CD1c-positive myeloid dendritic cell (primary cell): ENCODE measurements at regions not wholly inside any gene's neighbourhood (a gene's known extent, or its start where the extent isn't known, plus 50 kb on each side); places are given as distances from the start of the nearest gene placed in this dataset.

Source experiments
- DNase-seq: peaks from one replicate; pipeline ENCODE4 v3.0.0-alpha.2; 2016; ENCODE audit errors: extremely low spot score

DNA sequence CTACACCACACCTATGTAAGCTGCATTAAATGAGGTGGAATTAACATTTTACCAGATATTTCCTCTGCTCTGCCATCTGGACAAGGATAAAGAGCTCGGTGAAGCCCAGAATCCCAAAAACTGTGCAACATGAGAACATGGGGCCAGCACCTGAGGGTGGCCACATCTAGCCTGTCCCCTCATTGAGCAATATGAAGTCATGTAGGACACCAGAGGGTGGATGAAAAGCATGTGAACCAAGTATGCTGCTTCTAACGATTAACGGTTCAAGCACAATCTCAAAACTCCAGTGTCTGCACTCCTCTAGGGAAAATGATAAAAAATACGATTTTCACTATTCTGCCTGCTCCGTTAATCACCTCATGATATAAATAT is 545.8 kb downstream of the EBF1 start:
- DNase-seq, result no peak

GRCh38 chr5:158553195-158553961 is 546.3 kb downstream of the EBF1 start:
- DNase-seq, result no peak

GRCh38 chr5:158552241-158552640 is 547.5 kb downstream of the EBF1 start:
- DNase-seq, result no peak

- DNase-seq, result no peak
These were observed 550.4 kb downstream of the EBF1 start for GRCh38 chr5:158549311-158549710.

GRCh38 chr5:158546748-158547147 is 553.0 kb downstream of the EBF1 start:
- no peak for DNase-seq

GRCh38 chr5:158545949-158546530 is 553.7 kb downstream of the EBF1 start:
- DNase-seq, result no peak

DNA sequence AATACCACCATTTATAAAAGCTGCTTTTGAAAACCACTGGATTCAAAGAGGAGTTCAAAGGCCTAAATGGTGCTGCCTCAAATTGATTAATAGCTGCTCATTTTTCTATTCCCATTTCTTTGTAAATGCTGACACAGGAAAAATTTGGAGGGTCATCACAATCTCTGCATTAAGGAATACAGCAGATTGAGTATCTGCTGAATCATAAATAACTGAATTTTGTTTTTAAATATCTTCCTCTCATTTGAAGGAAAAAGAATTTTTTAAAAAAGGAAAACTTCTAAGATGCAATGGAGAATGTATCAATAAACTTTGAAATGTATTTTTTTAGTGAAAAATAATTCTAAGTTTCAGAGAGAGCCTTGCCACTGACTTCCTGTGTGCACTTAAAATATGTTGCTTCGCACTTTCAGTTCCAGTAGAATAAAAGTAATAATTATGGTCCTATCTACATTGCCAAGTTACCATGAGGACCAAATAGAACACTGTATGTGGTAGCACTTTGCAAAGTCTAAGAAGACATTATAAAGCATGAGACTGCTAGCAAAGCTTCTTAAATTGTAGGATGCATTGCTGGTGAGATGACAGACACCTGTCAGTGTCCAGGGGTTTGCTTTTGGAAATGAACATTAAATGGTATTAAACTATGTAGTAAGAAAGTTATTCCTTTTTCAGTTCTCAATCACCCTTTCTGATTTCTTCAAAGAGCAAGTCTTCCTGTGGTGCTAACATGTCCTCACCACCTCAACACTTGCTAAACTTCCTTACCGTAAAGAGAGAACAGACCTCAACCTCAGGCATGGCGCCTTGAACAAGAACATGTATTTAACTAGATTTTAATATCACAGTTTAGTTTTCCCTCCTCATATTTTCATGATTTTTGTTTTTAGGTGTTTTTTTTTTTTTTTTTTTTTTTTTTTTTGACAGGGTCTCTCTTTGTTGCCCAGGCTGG is 555.1 kb downstream of the EBF1 start:
- DNase-seq, result no peak

- no peak for DNase-seq
These were observed 556.0 kb downstream of the EBF1 start for GRCh38 chr5:158543539-158544387.

GRCh38 chr5:158541536-158542297 is 558.0 kb downstream of the EBF1 start:
- DNase-seq, result no peak

- DNase-seq, result no peak
These were observed 561.1 kb downstream of the EBF1 start for GRCh38 chr5:158538506-158539074.

DNA sequence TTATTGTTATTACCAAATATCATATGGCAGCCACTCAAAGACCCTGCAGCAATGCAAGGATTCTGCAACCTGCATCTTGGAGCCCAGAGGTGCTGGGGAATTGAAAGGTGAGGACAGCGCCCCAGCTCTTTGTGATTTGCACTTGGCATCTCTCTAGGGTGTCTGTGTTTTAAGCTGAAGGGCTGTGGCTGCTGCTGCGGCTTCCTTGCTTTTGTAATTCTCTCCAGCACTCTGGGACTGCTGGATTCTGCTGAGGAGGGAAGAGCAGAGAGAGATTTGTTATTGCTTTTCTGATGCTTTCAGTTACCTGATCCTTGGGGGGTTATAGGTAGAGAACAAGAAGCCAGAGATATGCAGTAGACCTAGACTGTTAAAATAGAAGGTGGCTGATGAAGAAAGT is 562.4 kb downstream of the EBF1 start:
- DNase-seq, result no peak

DNA sequence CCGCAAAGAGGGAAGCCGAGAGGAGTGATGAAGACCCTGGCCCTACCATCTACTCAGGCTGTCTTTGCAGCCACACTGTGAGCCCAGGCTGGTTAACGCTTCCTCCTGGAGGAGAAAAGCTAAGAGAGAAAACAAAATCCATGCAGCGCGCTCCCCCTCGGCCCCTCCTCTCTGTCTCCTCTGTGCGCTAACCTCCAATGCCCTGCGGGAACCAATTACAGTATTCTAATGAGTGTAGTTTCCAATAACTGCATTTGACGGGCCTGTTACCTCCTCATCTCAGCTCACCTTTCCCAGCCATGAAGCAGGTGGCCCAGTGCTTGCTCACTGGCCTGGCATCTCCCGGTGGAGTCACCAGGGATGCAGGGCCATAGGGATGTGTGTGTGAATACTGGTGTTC is 565.5 kb downstream of the EBF1 start:
- no peak for DNase-seq

DNA sequence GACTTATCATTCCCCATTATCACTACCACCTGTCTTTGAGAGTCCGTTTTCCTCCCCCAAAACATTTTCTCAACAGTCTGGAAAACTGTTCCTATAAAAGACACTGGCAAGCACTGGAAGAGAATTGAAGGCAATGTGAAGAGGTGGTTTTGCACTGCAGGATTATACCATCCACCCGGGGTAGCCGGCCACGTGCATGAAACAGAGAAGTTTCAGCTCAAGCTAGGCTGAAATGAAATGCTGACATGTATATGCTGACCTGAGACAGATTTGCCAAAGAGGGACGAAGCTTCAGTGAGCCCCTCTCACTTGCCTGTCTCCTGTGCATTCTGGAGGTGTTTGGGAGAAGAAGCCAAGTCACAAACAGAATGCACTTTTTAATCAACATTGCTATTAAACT is 567.0 kb downstream of the EBF1 start:
- no peak for DNase-seq

DNA sequence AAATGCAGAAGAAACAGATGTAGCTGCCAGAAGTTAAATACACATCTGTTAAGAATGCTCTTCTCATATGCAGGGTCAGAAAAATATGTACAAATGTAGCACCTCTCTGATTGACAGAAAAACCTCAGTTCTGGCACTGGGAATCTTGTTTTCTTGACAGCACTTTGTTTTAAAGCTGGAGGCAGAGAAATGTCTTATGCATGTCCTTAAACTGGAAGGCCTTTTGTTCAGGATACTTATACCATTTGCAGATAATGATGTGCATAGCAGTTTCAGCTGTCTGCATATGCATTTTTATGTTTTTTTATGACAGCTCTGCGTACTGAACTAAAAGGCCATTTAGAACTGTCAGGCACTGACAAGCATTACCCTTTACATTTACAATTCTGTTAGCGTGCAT is 567.9 kb downstream of the EBF1 start:
- DNase-seq, result no peak

GRCh38 chr5:158530115-158530514 is 569.6 kb downstream of the EBF1 start:
- no peak for DNase-seq

GRCh38 chr5:158529454-158529853 is 570.3 kb downstream of the EBF1 start:
- no peak for DNase-seq

- no peak for DNase-seq
These were observed 574.1 kb downstream of the EBF1 start for GRCh38 chr5:158525663-158526062.

- no peak for DNase-seq
These were observed 575.6 kb downstream of the EBF1 start for GRCh38 chr5:158524070-158524469.

DNA sequence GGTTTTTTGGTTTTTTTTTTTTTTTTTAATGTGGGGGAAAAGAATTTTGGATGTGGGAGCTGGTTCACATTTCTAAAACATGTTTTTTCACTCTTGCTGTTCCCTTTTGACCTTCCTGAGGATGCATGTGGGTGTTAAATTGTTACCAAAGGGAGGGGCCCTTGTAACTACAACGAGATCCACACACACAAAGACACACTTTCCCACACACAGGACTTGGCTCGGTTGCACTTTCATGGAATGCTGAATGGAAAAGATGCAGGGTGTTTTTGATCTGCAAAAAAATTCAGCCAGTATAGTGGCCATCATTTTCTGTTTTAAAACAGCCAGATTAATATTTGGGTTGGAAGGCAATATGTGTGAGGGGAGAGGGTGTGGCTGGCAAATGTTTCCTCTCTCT is 576.9 kb downstream of the EBF1 start:
- no peak for DNase-seq

DNA sequence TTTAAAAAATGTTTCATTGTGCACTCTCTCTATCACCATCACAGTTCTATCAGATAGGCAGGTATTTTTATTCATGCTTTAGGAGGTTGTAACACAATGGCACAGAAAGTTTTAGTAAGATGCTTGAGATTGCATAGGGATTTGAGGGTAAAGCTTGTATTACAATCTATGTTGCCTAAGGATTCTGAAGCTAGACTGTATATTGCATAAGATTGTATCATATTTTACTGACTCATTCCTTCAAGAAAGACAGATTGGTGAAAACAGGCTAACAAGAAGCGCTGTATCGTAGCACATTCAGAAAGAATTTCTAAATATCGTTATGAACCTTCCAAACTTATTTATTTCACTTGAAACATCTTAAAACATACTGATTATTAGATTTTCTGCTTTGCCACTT is 577.7 kb downstream of the EBF1 start:
- DNase-seq, result no peak
